ENCODE measurements at regions not wholly inside any gene's neighbourhood (a gene's known extent, or its start where the extent isn't known, plus 50 kb on each side); places are given as distances from the start of the nearest gene placed in this dataset.

- intact Hi-C loops (cut with DNase I): no loop called here
- no peak for DNase-seq (ENCODE audit: low spot score)
These were observed 221.4 kb upstream of the RBFOX1 start for GRCh38 chr16:7111265-7111664.

GRCh38 chr16:7107436-7107835 is 225.2 kb upstream of the RBFOX1 start:
- intact Hi-C loops (cut with DNase I): no loop called here

GRCh38 chr16:7103056-7103455 is 229.6 kb upstream of the RBFOX1 start:
- intact Hi-C loops (cut with DNase I): no loop called here
- DNase-seq (ENCODE audit: low spot score): no peak

More at GRCh38 chr16:7107436-7107835, 225.2 kb upstream of the RBFOX1 start:
- DNase-seq (ENCODE audit: low spot score): no peak

GRCh38 chr16:7101054-7101453 is 231.6 kb upstream of the RBFOX1 start:
- intact Hi-C loops (cut with DNase I): no loop called here
- DNase-seq (ENCODE audit: low spot score): no peak

GRCh38 chr16:7097518-7097917 is 235.1 kb upstream of the RBFOX1 start:
- no peak for DNase-seq (ENCODE audit: low spot score)

GRCh38 chr16:7093511-7093910 is 239.1 kb upstream of the RBFOX1 start:
- intact Hi-C loops (cut with DNase I): no loop called here
- DNase-seq (ENCODE audit: low spot score): no peak

More at GRCh38 chr16:7097518-7097917, 235.1 kb upstream of the RBFOX1 start:
- intact Hi-C loops (cut with DNase I): no loop called here

GRCh38 chr16:7090628-7091115 is 242.0 kb upstream of the RBFOX1 start:
- intact Hi-C loops (cut with DNase I): no loop called here
- no peak for DNase-seq (ENCODE audit: low spot score)

- intact Hi-C loops (cut with DNase I): no loop called here
- no peak for DNase-seq (ENCODE audit: low spot score)
These were observed 242.9 kb upstream of the RBFOX1 start for GRCh38 chr16:7089751-7090150.

GRCh38 chr16:7088711-7089110 is 243.9 kb upstream of the RBFOX1 start:
- no peak for DNase-seq (ENCODE audit: low spot score)
- intact Hi-C loops (cut with DNase I): no loop called here

GRCh38 chr16:7086822-7087616 is 245.6 kb upstream of the RBFOX1 start:
- no peak for DNase-seq (ENCODE audit: low spot score)
- intact Hi-C loops (cut with DNase I): no loop called here

- intact Hi-C loops (cut with DNase I): no loop called here
- no peak for DNase-seq (ENCODE audit: low spot score)
These were observed 246.9 kb upstream of the RBFOX1 start for GRCh38 chr16:7085776-7086175.

- no peak for DNase-seq (ENCODE audit: low spot score)
- intact Hi-C loops (cut with DNase I): no loop called here
These were observed 249.5 kb upstream of the RBFOX1 start for GRCh38 chr16:7083096-7083495.

GRCh38 chr16:7077636-7078035 is 255.0 kb upstream of the RBFOX1 start:
- DNase-seq (ENCODE audit: low spot score): no peak
- intact Hi-C loops (cut with DNase I): no loop called here

- DNase-seq (ENCODE audit: low spot score): no peak
- intact Hi-C loops (cut with DNase I): no loop called here
These were observed 257.9 kb upstream of the RBFOX1 start for GRCh38 chr16:7074715-7075114.

GRCh38 chr16:7057458-7057857 is 275.2 kb upstream of the RBFOX1 start:
- intact Hi-C loops (cut with DNase I): no loop called here
- DNase-seq (ENCODE audit: low spot score): no peak

GRCh38 chr16:7055443-7055842 is 277.2 kb upstream of the RBFOX1 start:
- intact Hi-C loops (cut with DNase I): no loop called here
- no peak for DNase-seq (ENCODE audit: low spot score)

GRCh38 chr16:7051591-7052349 is 280.9 kb upstream of the RBFOX1 start:
- DNase-seq (ENCODE audit: low spot score): no peak

GRCh38 chr16:7044331-7044730 is 288.3 kb upstream of the RBFOX1 start:
- intact Hi-C loops (cut with DNase I): no loop called here
- DNase-seq (ENCODE audit: low spot score): no peak

More at GRCh38 chr16:7051591-7052349, 280.9 kb upstream of the RBFOX1 start:
- intact Hi-C loops (cut with DNase I): no loop called here

- intact Hi-C loops (cut with DNase I): no loop called here
- DNase-seq (ENCODE audit: low spot score): no peak
These were observed 294.2 kb upstream of the RBFOX1 start for GRCh38 chr16:7038475-7038874.

GRCh38 chr16:7037495-7037894 is 295.1 kb upstream of the RBFOX1 start:
- DNase-seq (ENCODE audit: low spot score): no peak
- intact Hi-C loops (cut with DNase I): no loop called here

- no peak for DNase-seq (ENCODE audit: low spot score)
- intact Hi-C loops (cut with DNase I): no loop called here
These were observed 301.6 kb upstream of the RBFOX1 start for GRCh38 chr16:7031031-7031430.

Measured in cardiac septum (tissue), 1 donor.